IgD-negative memory B cell (primary cell): ENCODE measurements at regions not wholly inside any gene's neighbourhood (a gene's known extent, or its start where the extent isn't known, plus 50 kb on each side); places are given as distances from the start of the nearest gene placed in this dataset.

Source experiments
- H3K27ac Mint-ChIP-seq, 3 donors: one replicate each; pipeline ENCODE4 v1.8.0; 2020 to 2022; ENCODE audit warnings: mild to moderate bottlenecking in 3 of 3, mixed read lengths in 3 of 3, moderate library complexity in 1 of 3
- H3K27me3 Mint-ChIP-seq: one replicate; pipeline ENCODE4 v1.8.0; 2021; ENCODE audit warnings: mixed read lengths
- H3K36me3 Mint-ChIP-seq: one replicate; pipeline ENCODE4 v1.8.0; 2020; ENCODE audit warnings: mild to moderate bottlenecking, mixed read lengths
- H3K4me1 Mint-ChIP-seq, 3 donors: one replicate each; pipeline ENCODE4 v1.8.0; 2020 to 2022; ENCODE audit warnings: mixed read lengths in 3 of 3, mild to moderate bottlenecking in 1 of 3
- H3K4me3 Mint-ChIP-seq, 4 donors: one replicate each; pipeline ENCODE4 v1.8.0; 2020 to 2022; ENCODE audit warnings: mild to moderate bottlenecking in 4 of 4, mixed read lengths in 4 of 4, moderate library complexity in 3 of 4
- H3K9me3 Mint-ChIP-seq, 3 donors: one replicate each; pipeline ENCODE4 v1.8.0; 2020 to 2021; ENCODE audit warnings: mixed read lengths in 3 of 3, mild to moderate bottlenecking in 1 of 3

- no peaks in the 10 kb centered on the region for H3K4me1 Mint-ChIP-seq
These were observed 431.2 kb upstream of the FAM47C start for GRCh38 chrX:36577006-36577405.

GRCh38 chrX:36581030-36581429, 427.1 kb upstream of the FAM47C start:
- H3K9me3 Mint-ChIP-seq: peaks cover 0 to 11% (median 0%) of the 10 kb centered on the region in 3 donors
- no peak overlapping the region for H3K27ac Mint-ChIP-seq

More at GRCh38 chrX:36577006-36577405, 431.2 kb upstream of the FAM47C start:
- no peaks in the 10 kb centered on the region for H3K27me3 Mint-ChIP-seq
- no peak overlapping the region for H3K27ac Mint-ChIP-seq
- H3K36me3 Mint-ChIP-seq: peaks cover 2% of the 10 kb centered on the region
- peak overlapping the region in 1 of 4 donors; percentile 1 for H3K4me3 Mint-ChIP-seq
- H3K9me3 Mint-ChIP-seq: peaks cover 0 to 11% (median 0%) of the 10 kb centered on the region in 3 donors

GRCh38 chrX:36583674-36584073, 424.5 kb upstream of the FAM47C start:
- no peaks in the 10 kb centered on the region for H3K4me1 Mint-ChIP-seq
- H3K36me3 Mint-ChIP-seq: no peaks in the 10 kb centered on the region

More at GRCh38 chrX:36581030-36581429, 427.1 kb upstream of the FAM47C start:
- H3K27me3 Mint-ChIP-seq: no peaks in the 10 kb centered on the region
- H3K4me3 Mint-ChIP-seq: no peak overlapping the region
- no peaks in the 10 kb centered on the region for H3K4me1 Mint-ChIP-seq
- H3K36me3 Mint-ChIP-seq: peaks cover 2% of the 10 kb centered on the region

GRCh38 chrX:36609616-36610585, 398.3 kb upstream of the FAM47C start:
- H3K4me3 Mint-ChIP-seq: no peak overlapping the region
- no peaks in the 10 kb centered on the region for H3K36me3 Mint-ChIP-seq
- H3K4me1 Mint-ChIP-seq: no peaks in the 10 kb centered on the region
- no peak overlapping the region for H3K27ac Mint-ChIP-seq
- no peaks in the 10 kb centered on the region for H3K27me3 Mint-ChIP-seq
- peaks cover 2 to 12% (median 2%) of the 10 kb centered on the region in 3 donors for H3K9me3 Mint-ChIP-seq

More at GRCh38 chrX:36583674-36584073, 424.5 kb upstream of the FAM47C start:
- Mint-ChIP-seq H3K4me3 (peak overlapping the region in 1 of 4 donors; percentile 18), H3K9me3 (peaks cover 0 to 6% (median 2%) of the 10 kb centered on the region in 3 donors), H3K27ac (no peak overlapping the region), H3K27me3 (no peaks in the 10 kb centered on the region)

DNA sequence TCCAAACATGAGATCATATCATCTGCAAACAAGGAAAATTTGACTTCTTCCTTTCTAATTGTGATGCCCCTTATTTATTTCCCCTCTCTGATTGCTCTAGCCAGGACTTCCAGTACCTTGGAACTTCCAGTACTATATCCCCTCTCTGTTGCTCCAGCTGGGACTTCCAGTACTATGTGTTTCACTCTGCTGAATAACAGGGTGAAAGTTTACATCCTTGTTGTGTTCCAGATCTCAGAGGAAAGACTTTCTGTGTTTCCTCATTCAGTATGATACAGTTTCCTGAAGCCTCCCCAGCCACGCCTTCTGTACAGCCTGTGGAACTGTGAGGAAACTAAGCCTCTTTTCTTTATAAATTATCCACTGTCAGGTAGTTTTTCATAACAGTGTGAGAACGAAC, 381.3 kb upstream of the FAM47C start:
- H3K27me3 Mint-ChIP-seq: no peaks in the 10 kb centered on the region

DNA sequence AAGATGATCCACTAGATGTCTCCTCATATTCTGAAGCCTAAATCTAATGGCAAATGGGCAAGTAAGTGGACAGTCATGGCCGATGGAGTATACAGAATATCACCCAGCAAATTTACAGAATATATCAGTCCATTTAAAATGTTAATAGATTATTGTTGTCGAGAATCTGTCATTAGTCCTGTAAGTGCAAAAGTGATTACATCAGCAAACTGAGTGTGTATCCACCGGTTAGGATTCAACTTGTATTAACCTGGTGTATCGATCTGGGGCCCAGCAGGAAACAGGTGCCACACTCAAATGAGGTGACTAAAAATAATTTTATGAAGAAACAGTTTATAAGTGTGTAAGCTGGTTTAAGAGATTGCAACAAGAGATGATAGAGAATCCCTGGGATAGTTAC, 367.9 kb upstream of the FAM47C start:
- Mint-ChIP-seq H3K4me1 (no peaks in the 10 kb centered on the region), H3K27me3 (no peaks in the 10 kb centered on the region), H3K4me3 (no peak overlapping the region), H3K36me3 (no peaks in the 10 kb centered on the region), H3K27ac (no peak overlapping the region), H3K9me3 (peaks cover 0 to 4% (median 2%) of the 10 kb centered on the region in 3 donors)

More for the DNA sequence above, 381.3 kb upstream of the FAM47C start:
- no peaks in the 10 kb centered on the region for H3K4me1 Mint-ChIP-seq
- peaks cover 0 to 7% (median 5%) of the 10 kb centered on the region in 3 donors for H3K9me3 Mint-ChIP-seq
- no peak overlapping the region for H3K27ac Mint-ChIP-seq
- peaks cover 4% of the 10 kb centered on the region for H3K36me3 Mint-ChIP-seq
- no peak overlapping the region for H3K4me3 Mint-ChIP-seq

- Mint-ChIP-seq H3K9me3 (peaks cover 2 to 4% (median 3%) of the 10 kb centered on the region in 3 donors), H3K36me3 (no peaks in the 10 kb centered on the region), H3K4me1 (no peaks in the 10 kb centered on the region), H3K27ac (no peak overlapping the region), H3K4me3 (no peak overlapping the region), H3K27me3 (no peaks in the 10 kb centered on the region)
These were observed 366.1 kb upstream of the FAM47C start for GRCh38 chrX:36642052-36642451.

DNA sequence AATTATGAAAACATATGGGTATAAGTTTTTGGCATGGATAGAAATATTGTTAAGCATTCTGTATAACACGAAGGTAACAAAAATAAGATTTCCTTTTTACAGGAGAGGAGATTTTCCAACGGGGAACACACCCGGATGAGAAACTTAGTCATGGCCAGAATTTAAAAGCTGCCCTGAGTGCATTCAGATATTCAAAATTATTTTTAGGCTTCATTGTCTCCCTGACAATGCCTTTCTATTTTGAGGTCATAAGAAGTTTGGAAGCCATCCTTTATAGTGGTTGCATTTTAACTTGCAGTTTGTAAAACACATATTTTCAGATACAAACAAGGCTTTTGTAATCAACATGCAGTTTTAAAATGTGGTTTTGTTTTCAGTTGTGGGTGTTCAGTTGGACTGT, 357.5 kb upstream of the FAM47C start:
- H3K27ac Mint-ChIP-seq: no peak overlapping the region
- no peaks in the 10 kb centered on the region for H3K4me1 Mint-ChIP-seq
- no peak overlapping the region for H3K4me3 Mint-ChIP-seq
- no peaks in the 10 kb centered on the region for H3K27me3 Mint-ChIP-seq
- peaks cover 2 to 7% (median 4%) of the 10 kb centered on the region in 3 donors for H3K9me3 Mint-ChIP-seq
- no peaks in the 10 kb centered on the region for H3K36me3 Mint-ChIP-seq

DNA sequence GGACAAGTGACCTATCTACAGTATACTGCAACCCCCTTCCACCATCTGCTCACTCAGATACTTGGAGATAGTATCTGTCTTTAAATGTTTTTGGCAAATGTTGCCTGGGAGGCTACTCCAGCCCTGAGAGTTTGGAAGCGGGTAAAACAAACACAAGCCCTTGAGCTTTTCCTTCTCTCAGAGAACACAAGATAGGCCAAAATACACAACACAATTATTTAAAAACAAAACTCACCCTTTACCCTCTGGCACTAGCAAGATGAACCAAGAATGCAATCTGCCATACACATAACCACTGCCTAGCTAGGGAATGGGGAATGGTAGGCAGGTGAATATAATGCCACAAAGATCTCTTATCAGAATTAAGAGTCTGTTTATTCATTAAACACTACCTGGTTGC, 324.7 kb upstream of the FAM47C start:
- no peak overlapping the region for H3K4me3 Mint-ChIP-seq
- no peaks in the 10 kb centered on the region for H3K36me3 Mint-ChIP-seq
- no peak overlapping the region for H3K27ac Mint-ChIP-seq

DNA sequence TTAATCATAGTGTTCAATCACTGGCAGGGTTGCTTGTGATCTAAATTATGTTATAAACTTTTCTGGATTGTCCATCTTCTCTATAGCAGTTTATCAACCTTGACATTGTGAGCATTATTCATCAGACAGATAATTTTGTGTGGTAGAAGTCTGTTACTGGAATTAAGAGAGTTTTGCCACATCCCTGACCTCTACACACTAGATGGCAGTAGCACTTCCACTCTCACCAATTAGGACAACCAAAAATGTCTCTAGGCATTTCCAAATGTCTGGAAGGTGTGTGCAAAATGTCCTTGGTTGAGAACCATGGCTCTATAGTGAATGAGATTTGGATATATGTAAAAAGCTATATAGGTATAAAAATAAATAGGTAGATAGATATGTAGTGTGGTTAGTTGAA, 324.1 kb upstream of the FAM47C start:
- no peak overlapping the region for H3K27ac Mint-ChIP-seq
- no peaks in the 10 kb centered on the region for H3K4me1 Mint-ChIP-seq
- H3K4me3 Mint-ChIP-seq: no peak overlapping the region
- H3K27me3 Mint-ChIP-seq: no peaks in the 10 kb centered on the region
- peaks cover 0 to 2% (median 0%) of the 10 kb centered on the region in 3 donors for H3K9me3 Mint-ChIP-seq
- H3K36me3 Mint-ChIP-seq: no peaks in the 10 kb centered on the region

More for the DNA sequence above, 324.7 kb upstream of the FAM47C start:
- Mint-ChIP-seq H3K27me3 (no peaks in the 10 kb centered on the region), H3K4me1 (no peaks in the 10 kb centered on the region), H3K9me3 (peaks cover 0 to 2% (median 0%) of the 10 kb centered on the region in 3 donors)

DNA sequence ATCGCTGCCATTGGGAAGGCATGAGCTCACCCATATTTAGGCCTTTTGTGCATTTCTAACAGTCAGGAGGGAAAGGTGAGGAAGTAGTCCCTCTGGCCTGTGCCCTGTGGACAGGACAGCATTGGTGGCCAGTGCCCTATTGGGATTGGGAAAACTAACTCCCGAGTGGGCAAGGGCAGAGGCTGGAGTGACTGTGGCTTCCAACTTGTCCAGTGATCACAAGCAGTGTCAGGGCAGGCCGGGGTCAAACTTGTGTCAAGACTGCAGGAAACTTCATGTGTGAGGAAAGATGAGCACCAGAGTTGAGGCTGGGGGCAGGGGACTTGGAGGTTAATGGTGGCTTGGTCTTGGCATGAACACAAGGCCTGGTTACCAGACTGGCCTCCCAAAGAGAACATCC, 286.2 kb upstream of the FAM47C start:
- H3K4me3 Mint-ChIP-seq: no peak overlapping the region
- H3K36me3 Mint-ChIP-seq: no peaks in the 10 kb centered on the region
- H3K4me1 Mint-ChIP-seq: no peaks in the 10 kb centered on the region
- H3K27ac Mint-ChIP-seq: no peak overlapping the region
- no peaks in the 10 kb centered on the region for H3K27me3 Mint-ChIP-seq
- peaks cover 0 to 5% (median 0%) of the 10 kb centered on the region in 3 donors for H3K9me3 Mint-ChIP-seq

- no peaks in the 10 kb centered on the region for H3K4me1 Mint-ChIP-seq
- no peaks in the 10 kb centered on the region for H3K36me3 Mint-ChIP-seq
- no peak overlapping the region for H3K4me3 Mint-ChIP-seq
- H3K27me3 Mint-ChIP-seq: no peaks in the 10 kb centered on the region
- no peak overlapping the region for H3K27ac Mint-ChIP-seq
- peaks cover 0 to 1% (median 0%) of the 10 kb centered on the region in 3 donors for H3K9me3 Mint-ChIP-seq
These were observed 254.6 kb upstream of the FAM47C start for GRCh38 chrX:36753602-36754001.

- Mint-ChIP-seq H3K27ac (no peak overlapping the region), H3K4me1 (no peaks in the 10 kb centered on the region), H3K9me3 (no peaks in the 10 kb centered on the region), H3K4me3 (no peak overlapping the region), H3K27me3 (no peaks in the 10 kb centered on the region), H3K36me3 (no peaks in the 10 kb centered on the region)
These were observed 220.4 kb upstream of the FAM47C start for GRCh38 chrX:36787752-36788151.

DNA sequence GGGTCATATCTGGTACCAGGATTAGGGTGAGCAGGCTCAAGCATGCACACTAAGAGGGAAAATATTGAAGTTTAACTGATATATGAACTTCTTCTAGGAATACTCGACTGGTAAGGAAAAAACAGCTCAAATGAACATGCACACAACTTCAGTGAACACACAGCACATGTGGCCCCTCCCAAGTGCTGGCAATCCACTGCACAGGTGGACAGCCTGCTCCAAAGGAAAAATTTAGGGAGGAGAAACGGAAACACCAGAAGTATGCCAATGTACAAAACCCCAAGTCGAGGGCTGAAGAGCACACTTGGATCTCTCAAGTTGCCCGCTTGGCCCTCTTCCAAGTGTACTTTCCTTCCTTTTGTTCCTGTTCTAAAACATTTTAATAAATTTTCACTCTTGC, 205.0 kb upstream of the FAM47C start:
- no peaks in the 10 kb centered on the region for H3K4me1 Mint-ChIP-seq
- no peaks in the 10 kb centered on the region for H3K27me3 Mint-ChIP-seq
- no peak overlapping the region for H3K4me3 Mint-ChIP-seq
- H3K36me3 Mint-ChIP-seq: no peaks in the 10 kb centered on the region
- H3K9me3 Mint-ChIP-seq: peaks cover 0 to 4% (median 2%) of the 10 kb centered on the region in 3 donors
- no peak overlapping the region for H3K27ac Mint-ChIP-seq

DNA sequence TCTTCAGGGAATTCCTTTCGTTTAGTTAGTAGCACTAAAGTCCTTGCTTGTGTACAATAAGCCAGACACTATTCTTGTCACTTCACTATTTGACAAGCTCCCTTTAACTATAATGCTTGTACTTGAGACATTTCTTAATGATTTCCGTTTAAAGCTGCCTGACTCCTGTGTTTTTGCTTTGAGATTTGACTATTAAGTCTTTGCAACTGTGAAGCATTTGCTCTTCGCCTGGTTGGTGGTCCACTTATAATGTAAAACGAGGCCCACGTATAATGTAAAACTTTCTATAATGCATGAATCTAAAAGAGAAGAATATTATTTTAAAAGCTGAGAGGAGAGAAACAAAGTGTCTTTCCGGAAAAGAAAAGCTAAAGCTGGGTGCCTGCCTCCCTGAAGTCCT, 204.1 kb upstream of the FAM47C start:
- Mint-ChIP-seq H3K27ac (no peak overlapping the region), H3K9me3 (peaks cover 0 to 4% (median 2%) of the 10 kb centered on the region in 3 donors), H3K4me1 (no peaks in the 10 kb centered on the region), H3K36me3 (no peaks in the 10 kb centered on the region), H3K4me3 (no peak overlapping the region), H3K27me3 (no peaks in the 10 kb centered on the region)

DNA sequence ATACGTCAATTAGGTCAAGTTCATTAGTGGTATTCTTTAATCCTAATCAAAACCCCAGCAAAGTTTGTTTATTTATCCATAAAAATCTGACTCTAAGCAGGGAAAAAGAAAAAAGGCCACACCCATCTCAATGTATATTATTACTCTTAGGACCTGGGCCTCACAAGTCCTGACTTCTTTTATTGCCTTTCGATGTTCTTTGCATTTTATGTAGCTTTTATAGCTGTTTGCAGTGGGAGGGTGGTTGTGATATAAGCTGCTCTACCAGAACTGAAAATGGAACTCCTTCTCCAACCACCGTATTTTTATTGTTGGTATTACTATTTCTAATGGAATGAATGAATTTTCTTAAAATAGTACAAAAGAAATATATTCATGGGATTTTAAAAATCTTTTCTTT, 163.3 kb upstream of the FAM47C start:
- no peaks in the 10 kb centered on the region for H3K36me3 Mint-ChIP-seq
- H3K4me1 Mint-ChIP-seq: no peaks in the 10 kb centered on the region
- no peak overlapping the region for H3K27ac Mint-ChIP-seq
- no peaks in the 10 kb centered on the region for H3K9me3 Mint-ChIP-seq
- H3K27me3 Mint-ChIP-seq: no peaks in the 10 kb centered on the region
- no peak overlapping the region for H3K4me3 Mint-ChIP-seq
